ENCODE measurements at regions not wholly inside any gene's neighbourhood (a gene's known extent, or its start where the extent isn't known, plus 50 kb on each side); places are given as distances from the start of the nearest gene placed in this dataset.
"Not testable (repeated sequence)": the region's sequence is repeated elsewhere in the genome, so short reads cannot be mapped to it uniquely, and the experiment has no call there.

GRCh38 chr4:78660559-78660958, 109.0 kb downstream of the ANXA3 start:
- DNase-seq: no peak

GRCh38 chr4:78661086-78661690, 109.6 kb downstream of the ANXA3 start:
- DNase-seq: no peak

GRCh38 chr4:78661921-78662521, 110.5 kb downstream of the ANXA3 start:
- no peak for DNase-seq

GRCh38 chr4:78662658-78663057, 111.1 kb downstream of the ANXA3 start:
- DNase-seq: no peak

- not testable (repeated sequence) for DNase-seq
Measured at GRCh38 chr4:78664296-78664695, 111.9 kb upstream of the BMP2K start.

GRCh38 chr4:78665216-78665770, 110.9 kb upstream of the BMP2K start:
- DNase-seq: peak; percentile 88

GRCh38 chr4:78666830-78667258, 109.3 kb upstream of the BMP2K start:
- DNase-seq: peak; percentile 62

GRCh38 chr4:78667325-78667724, 108.8 kb upstream of the BMP2K start:
- DNase-seq: peak; percentile 24

GRCh38 chr4:78667764-78668163, 108.4 kb upstream of the BMP2K start:
- peak; percentile 49 for DNase-seq

- DNase-seq: peak; percentile 60
Measured at GRCh38 chr4:78669453-78669852, 106.7 kb upstream of the BMP2K start.

- peak; percentile 89 for DNase-seq
Measured at GRCh38 chr4:78671903-78672815, 104.0 kb upstream of the BMP2K start.

- DNase-seq: no peak
Measured at GRCh38 chr4:78673337-78673736, 102.8 kb upstream of the BMP2K start.

GRCh38 chr4:78675325-78675724, 100.8 kb upstream of the BMP2K start:
- no peak for DNase-seq

- no peak for DNase-seq
Measured at GRCh38 chr4:78682070-78682469, 94.1 kb upstream of the BMP2K start.

GRCh38 chr4:78683352-78683751, 92.8 kb upstream of the BMP2K start:
- no peak for DNase-seq

- DNase-seq: no peak
Measured at GRCh38 chr4:78684325-78685079, 91.6 kb upstream of the BMP2K start.

GRCh38 chr4:78687818-78688217, 88.3 kb upstream of the BMP2K start:
- DNase-seq: peak; percentile 46

GRCh38 chr4:78688366-78688765, 87.8 kb upstream of the BMP2K start:
- no peak for DNase-seq

- no peak for DNase-seq
Measured at GRCh38 chr4:78689261-78689660, 86.9 kb upstream of the BMP2K start.

GRCh38 chr4:78689700-78690323, 86.3 kb upstream of the BMP2K start:
- no peak for DNase-seq

- peak; percentile 74 for DNase-seq
Measured at GRCh38 chr4:78691334-78691754, 84.8 kb upstream of the BMP2K start.

All from hematopoietic multipotent progenitor cell treated with erythropoietin and hydrocortisone succinate and interleukin-3 and kit ligand, for 4 days (in vitro differentiated cells).